Large intestine (tissue), 3 donors: ENCODE measurements at regions not wholly inside any gene's neighbourhood (a gene's known extent, or its start where the extent isn't known, plus 50 kb on each side); places are given as distances from the start of the nearest gene placed in this dataset.

Experiments used
- DNase-seq, 2 donors: peaks; one replicate each; pipeline versions ENCODE4 v3.0.0 to v3.0.0-alpha.2; 2013
- H3K27ac ChIP-seq: one replicate; pipeline ENCODE4 v1.5.1; 2013; ENCODE audit warnings: low read length
- H3K27me3 ChIP-seq: 2 replicates; pipeline ENCODE4 v1.6.1; 2013; ENCODE audit warnings: low read length; ENCODE audit not compliant: control insufficient read depth, insufficient read depth
- H3K36me3 ChIP-seq: 2 replicates; pipeline ENCODE4 v1.6.1; 2013; ENCODE audit warnings: low read length; ENCODE audit not compliant: control insufficient read depth, insufficient read depth
- H3K4me1 ChIP-seq: one replicate; pipeline ENCODE4 v1.6.1; 2013; ENCODE audit warnings: low read length; ENCODE audit not compliant: control insufficient read depth, insufficient read depth
- H3K4me3 ChIP-seq: one replicate; pipeline ENCODE4 v1.5.1; 2013; ENCODE audit warnings: low read length
- H3K9me3 ChIP-seq: one replicate; pipeline ENCODE4 v1.6.1; 2013; ENCODE audit warnings: mild to moderate bottlenecking, low read depth, low read length, moderate library complexity; ENCODE audit not compliant: control insufficient read depth
- WGBS: methylation state at CpG from one replicate; pipeline ENCODE4 v1.1.5; 2013; ENCODE audit warnings: low lambda C conversion rate; ENCODE audit not compliant: insufficient coverage; 5-methylcytosine and 5-hydroxymethylcytosine counted together

DNA sequence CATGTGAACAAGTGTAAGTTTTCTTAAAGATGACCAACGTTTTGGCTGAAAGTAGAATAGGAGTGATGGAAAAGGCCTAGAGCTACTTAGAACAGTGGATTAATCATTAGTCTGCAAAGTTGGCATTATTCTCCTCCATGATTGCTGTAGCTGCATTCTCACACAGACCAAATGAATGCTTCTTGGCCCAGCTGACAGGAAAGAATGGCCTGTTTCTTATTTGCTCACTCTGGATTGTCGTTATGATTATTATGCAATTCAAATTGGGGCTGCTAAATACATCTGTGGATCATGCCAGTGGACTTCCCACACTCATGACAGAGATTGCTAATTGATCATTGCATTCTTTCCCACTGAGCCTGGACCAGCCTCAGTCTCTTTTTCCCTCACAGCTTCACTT is 285.0 kb downstream of the STIM2 start:
- WGBS: no CpG with 5 or more reads among the region's 2 CpGs
- Histone ChIP-seq H3K9me3 (no peaks in the 10 kb centered on the region), H3K4me1 (no peaks in the 10 kb centered on the region), H3K27me3 (no peaks in the 10 kb centered on the region), H3K4me3 (no peak overlapping the region), H3K36me3 (no peaks in the 10 kb centered on the region), H3K27ac (no peak overlapping the region)
- no peak for DNase-seq

DNA sequence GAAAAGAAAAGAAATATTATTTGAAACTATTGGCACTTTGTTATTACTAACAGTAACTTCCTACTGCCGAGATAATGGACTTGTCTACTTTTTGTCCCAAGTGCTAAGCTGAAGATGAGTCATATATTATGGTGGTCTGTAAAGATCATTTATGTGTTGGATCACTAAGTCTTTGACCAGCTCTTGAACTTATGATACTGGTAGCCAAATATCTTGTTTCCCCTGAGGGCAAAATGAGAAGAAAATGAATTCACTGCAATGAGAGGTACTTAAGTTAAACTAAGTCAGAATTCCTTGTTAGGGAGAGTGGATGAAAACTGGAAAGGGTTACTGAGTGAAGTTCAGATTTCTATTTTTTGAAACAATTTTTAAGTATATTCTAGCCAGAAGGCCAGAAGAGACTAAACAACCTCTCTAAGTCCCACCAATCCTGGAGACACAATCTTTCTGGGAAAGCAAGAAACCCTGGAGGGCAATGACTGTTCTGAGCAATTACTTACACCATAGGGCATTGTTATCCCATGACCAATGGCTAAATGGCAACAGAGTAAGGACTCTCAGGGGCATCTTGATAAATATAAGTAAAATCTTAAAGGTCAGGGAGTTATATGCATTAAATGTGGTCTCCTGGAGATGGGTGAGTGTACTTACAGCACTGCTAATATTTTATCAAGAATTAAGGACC is 287.7 kb downstream of the STIM2 start:
- Histone ChIP-seq H3K27me3 (no peaks in the 10 kb centered on the region), H3K4me3 (no peak overlapping the region)
- no CpG with 5 or more reads among the region's 1 CpG for WGBS

GRCh38 chr4:27149541-27150212 is 289.0 kb downstream of the STIM2 start:
- Histone ChIP-seq H3K36me3 (no peaks in the 10 kb centered on the region), H3K27ac (no peak overlapping the region), H3K27me3 (no peaks in the 10 kb centered on the region), H3K4me3 (no peak overlapping the region), H3K9me3 (no peaks in the 10 kb centered on the region), H3K4me1 (no peaks in the 10 kb centered on the region)
- no CpG with 5 or more reads among the region's 2 CpGs for WGBS
- DNase-seq: no peak

More for the DNA sequence above, 287.7 kb downstream of the STIM2 start:
- H3K27ac ChIP-seq: no peak overlapping the region
- no peaks in the 10 kb centered on the region for H3K9me3 ChIP-seq
- H3K36me3 ChIP-seq: no peaks in the 10 kb centered on the region
- no peaks in the 10 kb centered on the region for H3K4me1 ChIP-seq
- no peak for DNase-seq

- Histone ChIP-seq H3K27me3 (no peaks in the 10 kb centered on the region), H3K27ac (no peak overlapping the region), H3K9me3 (no peaks in the 10 kb centered on the region), H3K36me3 (no peaks in the 10 kb centered on the region), H3K4me3 (no peak overlapping the region), H3K4me1 (no peaks in the 10 kb centered on the region)
- DNase-seq: no peak
- 93% methylated on average over 3 of the region's 5 CpGs for WGBS
Measured at GRCh38 chr4:27152703-27153102, 292.1 kb downstream of the STIM2 start.

- no peaks in the 10 kb centered on the region for H3K36me3 ChIP-seq
- H3K27ac ChIP-seq: no peak overlapping the region
- H3K4me1 ChIP-seq: no peaks in the 10 kb centered on the region
- no peak overlapping the region for H3K4me3 ChIP-seq
- 100% methylated on average over 1 of the region's 3 CpGs for WGBS
- peak in 1 of 2 donors; percentile 1 for DNase-seq
- no peaks in the 10 kb centered on the region for H3K27me3 ChIP-seq
- no peaks in the 10 kb centered on the region for H3K9me3 ChIP-seq
Measured at GRCh38 chr4:27154706-27155105, 294.1 kb downstream of the STIM2 start.

GRCh38 chr4:27161191-27161590 is 300.6 kb downstream of the STIM2 start:
- H3K27ac ChIP-seq: no peak overlapping the region
- 100% methylated on average over 4 of the region's 4 CpGs for WGBS
- H3K4me3 ChIP-seq: no peak overlapping the region

GRCh38 chr4:27168783-27169182 is 308.1 kb downstream of the STIM2 start:
- WGBS: no CpG with 5 or more reads among the region's 1 CpG
- Histone ChIP-seq H3K27me3 (no peaks in the 10 kb centered on the region), H3K4me3 (no peak overlapping the region), H3K4me1 (no peaks in the 10 kb centered on the region), H3K27ac (no peak overlapping the region), H3K9me3 (no peaks in the 10 kb centered on the region), H3K36me3 (no peaks in the 10 kb centered on the region)
- no peak for DNase-seq

More at GRCh38 chr4:27161191-27161590, 300.6 kb downstream of the STIM2 start:
- no peak for DNase-seq
- H3K9me3 ChIP-seq: no peaks in the 10 kb centered on the region
- no peaks in the 10 kb centered on the region for H3K4me1 ChIP-seq
- no peaks in the 10 kb centered on the region for H3K36me3 ChIP-seq
- H3K27me3 ChIP-seq: no peaks in the 10 kb centered on the region

DNA sequence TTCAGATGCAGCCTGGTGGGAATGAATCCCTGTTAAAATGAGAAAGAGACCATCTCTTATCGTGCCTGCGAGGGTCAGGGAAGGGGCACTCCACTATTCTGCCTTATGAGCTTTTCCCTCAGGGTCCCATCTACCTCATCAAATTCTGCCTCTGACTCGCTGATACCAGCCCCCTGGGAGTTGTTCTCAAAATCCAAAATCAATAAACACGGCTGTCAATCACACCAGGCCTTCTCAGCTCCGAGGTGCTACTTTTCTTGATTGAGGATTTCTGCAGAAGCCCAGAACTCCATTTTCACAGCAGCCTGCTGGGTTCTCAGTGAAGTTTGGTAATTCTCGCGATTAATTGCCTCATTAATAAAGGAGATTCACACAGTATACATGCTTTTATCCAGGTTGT is 312.6 kb downstream of the STIM2 start:
- no peak overlapping the region for H3K27ac ChIP-seq
- DNase-seq: no peak
- H3K36me3 ChIP-seq: no peaks in the 10 kb centered on the region
- no CpG with 5 or more reads among the region's 7 CpGs for WGBS
- no peaks in the 10 kb centered on the region for H3K9me3 ChIP-seq
- no peaks in the 10 kb centered on the region for H3K27me3 ChIP-seq
- H3K4me3 ChIP-seq: no peak overlapping the region
- no peaks in the 10 kb centered on the region for H3K4me1 ChIP-seq

- peak; percentile 24 to 26 for DNase-seq
- H3K27me3 ChIP-seq: no peaks in the 10 kb centered on the region
- no peaks in the 10 kb centered on the region for H3K9me3 ChIP-seq
- H3K4me3 ChIP-seq: no peak overlapping the region
- no peak overlapping the region for H3K27ac ChIP-seq
- WGBS: no CpG with 5 or more reads among the region's 3 CpGs
- no peaks in the 10 kb centered on the region for H3K36me3 ChIP-seq
- peaks cover 4% of the 10 kb centered on the region for H3K4me1 ChIP-seq
Measured at GRCh38 chr4:27176400-27176799, 315.8 kb downstream of the STIM2 start.

GRCh38 chr4:27176881-27177280 is 316.2 kb downstream of the STIM2 start:
- H3K4me1 ChIP-seq: peaks cover 6% of the 10 kb centered on the region
- DNase-seq: no peak
- no peaks in the 10 kb centered on the region for H3K36me3 ChIP-seq
- no CpG with 5 or more reads among the region's 2 CpGs for WGBS
- H3K27me3 ChIP-seq: no peaks in the 10 kb centered on the region
- no peaks in the 10 kb centered on the region for H3K9me3 ChIP-seq
- H3K4me3 ChIP-seq: no peak overlapping the region
- no peak overlapping the region for H3K27ac ChIP-seq

GRCh38 chr4:27178061-27178460 is 317.4 kb downstream of the STIM2 start:
- Histone ChIP-seq H3K4me1 (peaks cover 6% of the 10 kb centered on the region), H3K4me3 (no peak overlapping the region), H3K9me3 (no peaks in the 10 kb centered on the region), H3K27ac (no peak overlapping the region), H3K36me3 (no peaks in the 10 kb centered on the region), H3K27me3 (no peaks in the 10 kb centered on the region)
- WGBS: no CpG with 5 or more reads among the region's 2 CpGs
- no peak for DNase-seq
